ENCODE measurements at regions not wholly inside any gene's neighbourhood (a gene's known extent, or its start where the extent isn't known, plus 50 kb on each side); places are given as distances from the start of the nearest gene placed in this dataset.

GRCh38 chr13:40220299-40220935, 446.0 kb downstream of the FOXO1 start:
- Mint-ChIP-seq H3K27me3 (ENCODE audit: insufficient read depth, unreplicated experiment) (no peaks in the 10 kb centered on the region), H3K4me3 (ENCODE audit: unreplicated experiment) (no peak overlapping the region), H3K4me1 (ENCODE audit: low read depth, unreplicated experiment) (no peaks in the 10 kb centered on the region), H3K27ac (ENCODE audit: unreplicated experiment) (no peak overlapping the region), H3K36me3 (ENCODE audit: insufficient read depth, unreplicated experiment) (no peaks in the 10 kb centered on the region), H3K9me3 (ENCODE audit: unreplicated experiment) (no peaks in the 10 kb centered on the region)
- intact Hi-C loops (cut with micrococcal nuclease; ENCODE audit: unreplicated experiment): no loop called here
- Histone ChIP-seq H3K4me1 (0 out of 2 replicates have a peak, but pooled peaks cover 4% of the 10 kb centered on the region), H3K4me3 (ENCODE audit: low read depth, low read length) (no peak overlapping the region), H3K27me3 (replicated peaks; ENCODE audit: control insufficient read depth, insufficient read depth, low read length) (no peaks in the 10 kb centered on the region; the same call in 1 of the 2 replicates), H3K36me3 (ENCODE audit: control insufficient read depth, insufficient read depth, low read length) (no peaks in the 10 kb centered on the region), H3K9me3 (no peaks in the 10 kb centered on the region)
- no peak for TF ChIP-seq CTCF (IDR thresholded peaks at IDR 0.05; ENCODE audit: insufficient read depth in 1 of 2, low read depth in 1 of 2, low read length in 1 of 2, severe bottlenecking in 1 of 2, unreplicated experiment in 1 of 2)
- ChIA-PET CTCF (no interaction called here), POLR2A (no interaction called here)
- DNase-seq: no peak
- no TSS peak for BruUV-seq (replicated peaks)

GRCh38 chr13:40221131-40221459, 445.3 kb downstream of the FOXO1 start:
- Mint-ChIP-seq H3K36me3 (ENCODE audit: insufficient read depth, unreplicated experiment) (no peaks in the 10 kb centered on the region), H3K27ac (ENCODE audit: unreplicated experiment) (no peak overlapping the region), H3K4me1 (ENCODE audit: low read depth, unreplicated experiment) (no peaks in the 10 kb centered on the region), H3K27me3 (ENCODE audit: insufficient read depth, unreplicated experiment) (no peaks in the 10 kb centered on the region), H3K4me3 (ENCODE audit: unreplicated experiment) (no peak overlapping the region), H3K9me3 (ENCODE audit: unreplicated experiment) (no peaks in the 10 kb centered on the region)
- CTCF ChIA-PET: no interaction called here
- intact Hi-C loops (cut with micrococcal nuclease; ENCODE audit: unreplicated experiment): no loop called here
- Histone ChIP-seq H3K4me3 (ENCODE audit: low read depth, low read length) (no peak overlapping the region), H3K27me3 (replicated peaks; ENCODE audit: control insufficient read depth, insufficient read depth, low read length) (no peaks in the 10 kb centered on the region), H3K4me1 (0 out of 2 replicates have a peak, but pooled peaks cover 4% of the 10 kb centered on the region), H3K9me3 (no peaks in the 10 kb centered on the region), H3K36me3 (ENCODE audit: control insufficient read depth, insufficient read depth, low read length) (no peaks in the 10 kb centered on the region)
- no TSS peak for BruUV-seq (replicated peaks)
- POLR2A ChIA-PET: no interaction called here
- DNase-seq: no peak
- no peak for TF ChIP-seq CTCF (IDR thresholded peaks at IDR 0.05; ENCODE audit: insufficient read depth in 1 of 2, low read depth in 1 of 2, low read length in 1 of 2, severe bottlenecking in 1 of 2, unreplicated experiment in 1 of 2)

- Mint-ChIP-seq H3K4me3 (ENCODE audit: unreplicated experiment) (no peak overlapping the region), H3K36me3 (ENCODE audit: insufficient read depth, unreplicated experiment) (no peaks in the 10 kb centered on the region), H3K9me3 (ENCODE audit: unreplicated experiment) (no peaks in the 10 kb centered on the region), H3K27ac (ENCODE audit: unreplicated experiment) (no peak overlapping the region), H3K27me3 (ENCODE audit: insufficient read depth, unreplicated experiment) (no peaks in the 10 kb centered on the region), H3K4me1 (ENCODE audit: low read depth, unreplicated experiment) (no peaks in the 10 kb centered on the region)
- BruUV-seq (replicated peaks): no TSS peak
- POLR2A ChIA-PET: no interaction called here
- Histone ChIP-seq H3K4me1 (0 out of 2 replicates have a peak, but pooled peaks cover 4% of the 10 kb centered on the region), H3K27me3 (replicated peaks; ENCODE audit: control insufficient read depth, insufficient read depth, low read length) (no peaks in the 10 kb centered on the region), H3K9me3 (no peaks in the 10 kb centered on the region), H3K4me3 (ENCODE audit: low read depth, low read length) (no peak overlapping the region), H3K36me3 (ENCODE audit: control insufficient read depth, insufficient read depth, low read length) (no peaks in the 10 kb centered on the region)
- CTCF ChIA-PET: no interaction called here
- intact Hi-C loops (cut with micrococcal nuclease; ENCODE audit: unreplicated experiment): no loop called here
- no peak for DNase-seq
- TF ChIP-seq CTCF (IDR thresholded peaks at IDR 0.05; ENCODE audit: insufficient read depth in 1 of 2, low read depth in 1 of 2, low read length in 1 of 2, severe bottlenecking in 1 of 2, unreplicated experiment in 1 of 2): no peak
Measured at GRCh38 chr13:40221460-40222201, 444.8 kb downstream of the FOXO1 start.

Data from Caco-2 (cell line).